ENCODE measurements at regions not wholly inside any gene's neighbourhood (a gene's known extent, or its start where the extent isn't known, plus 50 kb on each side); places are given as distances from the start of the nearest gene placed in this dataset.
"Not testable (repeated sequence)": the region's sequence is repeated elsewhere in the genome, so short reads cannot be mapped to it uniquely, and the experiment has no call there.

GRCh38 chr1:82158981-82159380, 358.2 kb downstream of the ADGRL2 start:
- no peak overlapping the region for H3K27ac ChIP-seq
- no peak overlapping the region for H3K4me3 ChIP-seq
- H3K9me3 ChIP-seq (replicated peaks): no peaks in the 10 kb centered on the region
- no peak for DNase-seq (ENCODE audit: low read depth in 1 of 2, low spot score in 2 of 2)
- H3K4me1 ChIP-seq (replicated peaks): no peaks in the 10 kb centered on the region
- no peaks in the 10 kb centered on the region for H3K27me3 ChIP-seq (replicated peaks)
- no peaks in the 10 kb centered on the region for H3K36me3 ChIP-seq

DNA sequence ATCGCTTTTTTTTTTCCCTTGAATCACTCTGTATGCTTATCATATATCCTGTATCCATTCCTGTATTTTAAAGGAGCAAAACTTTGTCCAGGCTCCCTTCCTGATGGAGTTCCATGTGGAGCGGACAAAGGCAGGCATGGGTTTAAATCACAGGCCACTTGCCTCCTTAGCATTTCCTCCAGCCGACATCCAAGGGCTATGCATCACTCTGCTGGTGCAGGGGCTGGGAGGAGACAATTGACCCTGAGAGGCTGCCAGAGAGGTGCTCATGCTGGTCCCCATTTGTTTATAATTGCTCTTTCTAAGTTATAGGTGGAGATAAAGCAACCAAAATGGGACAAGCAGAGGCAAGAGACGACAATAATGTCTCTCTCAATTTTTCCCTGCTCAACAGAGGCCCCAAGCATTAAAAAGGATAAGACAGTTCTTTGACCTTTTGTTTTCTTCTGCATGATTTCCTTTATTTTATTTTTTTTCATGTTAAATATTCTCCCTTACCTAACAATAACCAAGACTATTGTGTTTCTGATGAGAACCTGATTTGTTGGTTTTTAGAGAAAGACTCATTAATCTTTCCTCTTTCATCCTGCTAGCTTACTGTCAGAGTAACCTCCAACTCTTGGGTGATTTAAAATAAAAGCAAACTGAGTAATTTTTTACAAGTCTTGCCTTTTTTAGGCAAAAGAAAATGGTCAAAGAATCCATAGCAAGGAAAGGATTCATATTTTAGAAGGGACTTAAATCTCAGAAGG, 353.7 kb downstream of the ADGRL2 start:
- Histone ChIP-seq H3K4me1 (replicated peaks) (no peaks in the 10 kb centered on the region), H3K9me3 (replicated peaks) (no peaks in the 10 kb centered on the region; the same call in 1 of the 2 replicates), H3K4me3 (no peak overlapping the region), H3K27me3 (replicated peaks) (no peaks in the 10 kb centered on the region), H3K27ac (no peak overlapping the region), H3K36me3 (no peaks in the 10 kb centered on the region)
- no peak for DNase-seq (ENCODE audit: low read depth in 1 of 2, low spot score in 2 of 2)

GRCh38 chr1:82153752-82154151, 353.0 kb downstream of the ADGRL2 start:
- Histone ChIP-seq H3K4me1 (replicated peaks) (no peaks in the 10 kb centered on the region), H3K9me3 (replicated peaks) (no peaks in the 10 kb centered on the region; the same call in 1 of the 2 replicates), H3K36me3 (no peaks in the 10 kb centered on the region), H3K4me3 (no peak overlapping the region), H3K27ac (no peak overlapping the region), H3K27me3 (replicated peaks) (no peaks in the 10 kb centered on the region)
- DNase-seq (ENCODE audit: low read depth in 1 of 2, low spot score in 2 of 2): no peak

GRCh38 chr1:82153272-82153629, 352.5 kb downstream of the ADGRL2 start:
- no peak overlapping the region for H3K4me3 ChIP-seq
- H3K27me3 ChIP-seq (replicated peaks): no peaks in the 10 kb centered on the region
- H3K4me1 ChIP-seq (replicated peaks): no peaks in the 10 kb centered on the region
- H3K36me3 ChIP-seq: no peaks in the 10 kb centered on the region
- H3K9me3 ChIP-seq (replicated peaks): no peaks in the 10 kb centered on the region; the same call in 1 of the 2 replicates
- H3K27ac ChIP-seq: no peak overlapping the region
- no peak for DNase-seq (ENCODE audit: low read depth in 1 of 2, low spot score in 2 of 2)

GRCh38 chr1:82152356-82153271, 351.9 kb downstream of the ADGRL2 start:
- Histone ChIP-seq H3K27ac (no peak overlapping the region), H3K4me3 (no peak overlapping the region), H3K9me3 (replicated peaks) (no peaks in the 10 kb centered on the region; the same call in 1 of the 2 replicates), H3K27me3 (replicated peaks) (no peaks in the 10 kb centered on the region), H3K36me3 (no peaks in the 10 kb centered on the region), H3K4me1 (replicated peaks) (no peaks in the 10 kb centered on the region)
- no peak for DNase-seq (ENCODE audit: low read depth in 1 of 2, low spot score in 2 of 2)

DNA sequence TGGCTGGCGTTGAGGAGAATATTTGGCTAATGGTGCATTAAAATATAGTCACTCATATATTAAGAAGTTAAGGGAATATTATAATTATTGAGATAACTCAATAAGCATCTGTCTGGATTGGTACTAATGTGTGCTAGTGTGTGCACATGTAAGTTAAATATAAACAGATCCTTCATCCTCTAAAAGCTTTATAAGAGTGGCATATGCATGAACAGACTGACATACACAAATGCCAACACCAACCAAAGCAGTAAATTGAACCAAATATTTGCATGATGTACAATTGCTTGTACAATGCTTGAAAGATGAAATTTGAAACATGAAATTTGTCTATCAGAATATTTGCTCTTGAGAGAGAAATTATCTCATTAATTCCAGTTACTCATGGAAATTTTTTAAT, 344.9 kb downstream of the ADGRL2 start:
- H3K27me3 ChIP-seq (replicated peaks): no peaks in the 10 kb centered on the region
- no peaks in the 10 kb centered on the region for H3K36me3 ChIP-seq
- DNase-seq (ENCODE audit: low read depth in 1 of 2, low spot score in 2 of 2): no peak
- H3K27ac ChIP-seq: no peak overlapping the region
- no peaks in the 10 kb centered on the region; the same call in 1 of the 2 replicates for H3K9me3 ChIP-seq (replicated peaks)
- no peaks in the 10 kb centered on the region for H3K4me1 ChIP-seq (replicated peaks)
- no peak overlapping the region for H3K4me3 ChIP-seq

DNA sequence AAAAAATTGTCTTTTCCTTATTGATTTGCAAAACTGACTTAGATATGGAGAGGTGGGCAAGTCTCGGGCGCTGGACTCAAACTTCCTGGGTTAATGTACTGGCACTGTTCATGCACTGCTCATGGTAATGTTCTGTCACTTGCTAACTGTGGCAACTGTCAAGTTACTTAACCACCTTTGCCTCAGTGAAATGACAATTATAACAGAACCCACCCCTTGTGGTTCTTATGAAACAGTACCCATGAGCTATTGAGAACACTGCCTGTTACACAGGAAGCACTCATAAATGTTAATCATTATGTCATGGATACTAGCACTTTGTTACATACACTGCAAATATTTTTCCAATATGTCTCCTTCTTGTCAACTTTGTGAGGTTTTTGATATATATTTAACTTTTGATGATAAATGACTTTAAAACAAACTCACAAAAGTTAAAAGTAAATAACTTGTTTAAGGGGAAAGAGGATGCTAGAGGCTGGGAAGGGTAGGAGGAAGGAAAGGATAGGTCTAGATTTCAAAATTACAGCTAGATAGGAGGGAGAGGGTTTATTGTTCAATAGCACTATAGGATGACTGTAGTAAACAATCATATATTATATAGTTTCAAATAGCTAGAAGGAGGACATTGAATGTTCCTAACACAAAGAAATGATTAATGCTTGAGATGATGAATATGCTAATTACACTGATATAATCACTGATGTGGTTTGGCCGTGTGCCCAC, 342.5 kb downstream of the ADGRL2 start:
- Histone ChIP-seq H3K36me3 (no peaks in the 10 kb centered on the region), H3K4me1 (replicated peaks) (no peaks in the 10 kb centered on the region), H3K27ac (no peak overlapping the region), H3K27me3 (replicated peaks) (no peaks in the 10 kb centered on the region), H3K9me3 (replicated peaks) (0 out of 2 replicates have a peak, but pooled peaks cover 2% of the 10 kb centered on the region), H3K4me3 (no peak overlapping the region)
- DNase-seq (ENCODE audit: low read depth in 1 of 2, low spot score in 2 of 2): no peak

DNA sequence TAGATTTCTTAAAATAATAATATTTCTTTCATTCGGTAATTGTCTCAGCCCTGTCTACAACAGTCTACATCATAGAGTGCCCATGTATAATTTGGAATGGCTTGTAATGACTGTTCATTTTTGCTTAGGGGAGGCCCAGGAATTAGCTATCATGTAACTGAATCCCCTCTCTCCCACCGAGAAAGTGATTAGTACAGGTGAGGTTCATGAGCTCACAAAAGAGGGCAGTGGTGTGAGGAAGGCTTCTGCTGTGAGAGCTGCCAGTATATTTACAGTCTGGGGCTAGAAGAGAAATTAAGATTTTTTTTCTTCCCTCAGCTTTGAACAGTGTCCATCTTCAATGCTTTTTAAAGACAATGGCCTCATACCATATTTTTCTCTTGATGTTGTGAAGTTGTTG, 340.7 kb downstream of the ADGRL2 start:
- DNase-seq (ENCODE audit: low read depth in 1 of 2, low spot score in 2 of 2): no peak
- Histone ChIP-seq H3K27me3 (replicated peaks) (no peaks in the 10 kb centered on the region), H3K27ac (no peak overlapping the region), H3K9me3 (replicated peaks) (0 out of 2 replicates have a peak, but pooled peaks cover 2% of the 10 kb centered on the region), H3K4me1 (replicated peaks) (no peaks in the 10 kb centered on the region), H3K36me3 (no peaks in the 10 kb centered on the region), H3K4me3 (no peak overlapping the region)

- DNase-seq (ENCODE audit: low read depth in 1 of 2, low spot score in 2 of 2): no peak
Measured at GRCh38 chr1:82139751-82140468, 339.2 kb downstream of the ADGRL2 start.

GRCh38 chr1:82136351-82136750, 335.6 kb downstream of the ADGRL2 start:
- H3K36me3 ChIP-seq; DNase-seq (ENCODE audit: low read depth in 1 of 2, low spot score in 2 of 2); H3K4me1 ChIP-seq (replicated peaks); H3K4me3 ChIP-seq; H3K27ac ChIP-seq; H3K27me3 ChIP-seq (replicated peaks); H3K9me3 ChIP-seq (replicated peaks): not testable (repeated sequence)

More at GRCh38 chr1:82139751-82140468, 339.2 kb downstream of the ADGRL2 start:
- Histone ChIP-seq H3K27me3 (replicated peaks) (no peaks in the 10 kb centered on the region), H3K27ac (no peak overlapping the region), H3K4me3 (no peak overlapping the region), H3K4me1 (replicated peaks) (no peaks in the 10 kb centered on the region), H3K9me3 (replicated peaks) (0 out of 2 replicates have a peak, but pooled peaks cover 2% of the 10 kb centered on the region), H3K36me3 (no peaks in the 10 kb centered on the region)

- Histone ChIP-seq H3K9me3 (replicated peaks) (no peaks in the 10 kb centered on the region), H3K4me1 (replicated peaks) (no peaks in the 10 kb centered on the region), H3K36me3 (no peaks in the 10 kb centered on the region), H3K27ac (no peak overlapping the region), H3K27me3 (replicated peaks) (no peaks in the 10 kb centered on the region), H3K4me3 (no peak overlapping the region)
- DNase-seq (ENCODE audit: low read depth in 1 of 2, low spot score in 2 of 2): no peak
Measured at GRCh38 chr1:82125866-82126265, 325.1 kb downstream of the ADGRL2 start.

- no peak for DNase-seq (ENCODE audit: low read depth in 1 of 2, low spot score in 2 of 2)
- H3K4me1 ChIP-seq (replicated peaks): no peaks in the 10 kb centered on the region
- H3K27ac ChIP-seq: no peak overlapping the region
Measured at GRCh38 chr1:82125119-82125518, 324.4 kb downstream of the ADGRL2 start.

DNA sequence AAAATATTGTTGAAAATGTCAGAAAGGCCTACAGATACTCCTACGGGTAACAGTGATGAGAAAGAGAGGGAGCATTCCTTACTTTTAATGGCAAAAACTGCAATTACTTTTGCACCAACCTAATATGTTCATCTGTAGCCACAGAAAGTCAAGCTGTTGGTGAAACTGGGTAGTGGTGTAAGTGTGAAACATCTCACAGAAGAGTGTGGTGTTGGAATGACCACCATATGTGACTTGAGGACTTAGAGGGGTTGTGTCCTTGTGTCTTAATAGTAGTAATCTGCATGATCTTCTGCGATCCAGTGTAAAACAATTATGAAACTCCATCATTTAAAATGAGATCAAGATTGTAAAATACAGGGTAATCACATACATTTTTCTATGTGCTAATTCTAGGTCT, 320.7 kb downstream of the ADGRL2 start:
- Histone ChIP-seq H3K36me3 (no peaks in the 10 kb centered on the region), H3K4me3 (no peak overlapping the region), H3K4me1 (replicated peaks) (no peaks in the 10 kb centered on the region), H3K9me3 (replicated peaks) (no peaks in the 10 kb centered on the region), H3K27ac (no peak overlapping the region), H3K27me3 (replicated peaks) (no peaks in the 10 kb centered on the region)
- no peak for DNase-seq (ENCODE audit: low read depth in 1 of 2, low spot score in 2 of 2)

More at GRCh38 chr1:82125119-82125518, 324.4 kb downstream of the ADGRL2 start:
- H3K4me3 ChIP-seq: no peak overlapping the region
- H3K27me3 ChIP-seq (replicated peaks): no peaks in the 10 kb centered on the region
- no peaks in the 10 kb centered on the region for H3K36me3 ChIP-seq
- no peaks in the 10 kb centered on the region for H3K9me3 ChIP-seq (replicated peaks)
